Upper lobe of left lung (tissue), 4 donors: ENCODE measurements at regions not wholly inside any gene's neighbourhood (a gene's known extent, or its start where the extent isn't known, plus 50 kb on each side); places are given as distances from the start of the nearest gene placed in this dataset.

Experiments
- CTCF ChIP-seq, 6 experiments: fragments of 450-650 bp in 4 of 6; fragments of 200-600 bp in 2 of 6; sonication (generic) in 2 of 6; IDR thresholded peaks; one replicate each; pipeline ENCODE4 v1.5.1; 2016 to 2019; ENCODE audit warnings: antibody characterized with exemption in 6 of 6
- POLR2A ChIP-seq, 4 donors: fragments of 450-650 bp; IDR thresholded peaks; one replicate each; pipeline ENCODE4 v1.5.1; 2016 to 2017; ENCODE audit warnings: antibody characterized with exemption in 4 of 4, mild to moderate bottlenecking in 2 of 4
- POLR2AphosphoS5 ChIP-seq, 2 donors: sonication (generic); formaldehyde crosslinking; IDR thresholded peaks; one replicate each; pipeline ENCODE4 v1.5.1; 2017; ENCODE audit warnings: antibody characterized with exemption in 2 of 2

- no peak for TF ChIP-seq CTCF (IDR thresholded peaks at IDR 0.05)
- no peak for TF ChIP-seq POLR2AphosphoS5 (IDR thresholded peaks at IDR 0.05)
- TF ChIP-seq POLR2A (IDR thresholded peaks at IDR 0.05) = no peak
Measured at GRCh38 chr6:103018426-103018825, 1624.9 kb downstream of the GRIK2 start.
